ENCODE measurements at regions not wholly inside any gene's neighbourhood (a gene's known extent, or its start where the extent isn't known, plus 50 kb on each side); places are given as distances from the start of the nearest gene placed in this dataset.

- TF ChIP-seq CTCF (IDR thresholded peaks at IDR 0.05) = no peak
- TF ChIP-seq POLR2A (IDR thresholded peaks at IDR 0.05) = no peak
These were observed 126.8 kb upstream of the ODAD2 start for GRCh38 chr10:28125701-28126100.
